Glutamatergic neuron (in vitro differentiated cells): ENCODE measurements at regions not wholly inside any gene's neighbourhood (a gene's known extent, or its start where the extent isn't known, plus 50 kb on each side); places are given as distances from the start of the nearest gene placed in this dataset.

Source experiments
- DNase-seq: peaks from one replicate; pipeline ENCODE4 v3.0.0; 2022
- H3K27ac Mint-ChIP-seq: one replicate; pipeline ENCODE4 v1.8.0; 2020; ENCODE audit warnings: mild to moderate bottlenecking, mixed read lengths, inconsistent platforms; ENCODE audit not compliant: unreplicated experiment
- H3K27me3 Mint-ChIP-seq: one replicate; pipeline ENCODE4 v1.8.0; 2020; ENCODE audit warnings: mild to moderate bottlenecking, moderate library complexity, mixed read lengths, inconsistent platforms; ENCODE audit not compliant: unreplicated experiment
- H3K36me3 Mint-ChIP-seq: one replicate; pipeline ENCODE4 v1.8.0; 2020; ENCODE audit warnings: mild to moderate bottlenecking, mixed read lengths, inconsistent platforms; ENCODE audit not compliant: unreplicated experiment
- H3K4me1 Mint-ChIP-seq: one replicate; pipeline ENCODE4 v1.8.0; 2020; ENCODE audit warnings: mild to moderate bottlenecking, low read depth, mixed read lengths, inconsistent platforms; ENCODE audit not compliant: unreplicated experiment
- H3K4me3 Mint-ChIP-seq: one replicate; pipeline ENCODE4 v1.8.0; 2020; ENCODE audit warnings: mild to moderate bottlenecking, mixed read lengths, inconsistent platforms; ENCODE audit not compliant: unreplicated experiment
- H3K9me3 Mint-ChIP-seq: one replicate; pipeline ENCODE4 v1.8.0; 2020; ENCODE audit warnings: mild to moderate bottlenecking, moderate library complexity, mixed read lengths, inconsistent platforms; ENCODE audit not compliant: unreplicated experiment
- CTCF ChIP-seq: fragments of 200-600 bp; sonication (generic); IDR thresholded peaks from one replicate; pipeline ENCODE4 v1.5.0; 2021; ENCODE audit not compliant: partially characterized antibody, unreplicated experiment

- no peaks in the 10 kb centered on the region for H3K27me3 Mint-ChIP-seq
- DNase-seq, result no peak
- H3K27ac Mint-ChIP-seq, result no peak overlapping the region
- H3K4me3 Mint-ChIP-seq, result no peak overlapping the region
- H3K4me1 Mint-ChIP-seq, result no peaks in the 10 kb centered on the region
- H3K9me3 Mint-ChIP-seq, result no peaks in the 10 kb centered on the region
- TF ChIP-seq CTCF, result no peak
- no peaks in the 10 kb centered on the region for H3K36me3 Mint-ChIP-seq
Observed at GRCh38 chr4:45317739-45318138, 591.4 kb upstream of the GNPDA2 start.

GRCh38 chr4:45317276-45317675 lies 590.9 kb upstream of the GNPDA2 start:
- no peak overlapping the region for H3K4me3 Mint-ChIP-seq
- no peaks in the 10 kb centered on the region for H3K9me3 Mint-ChIP-seq
- TF ChIP-seq CTCF, result no peak
- no peaks in the 10 kb centered on the region for H3K36me3 Mint-ChIP-seq
- no peaks in the 10 kb centered on the region for H3K27me3 Mint-ChIP-seq
- H3K27ac Mint-ChIP-seq, result no peak overlapping the region
- no peak for DNase-seq
- no peaks in the 10 kb centered on the region for H3K4me1 Mint-ChIP-seq

- Mint-ChIP-seq H3K4me3 (no peak overlapping the region), H3K9me3 (no peaks in the 10 kb centered on the region), H3K4me1 (no peaks in the 10 kb centered on the region), H3K27me3 (no peaks in the 10 kb centered on the region), H3K27ac (no peak overlapping the region), H3K36me3 (no peaks in the 10 kb centered on the region)
- no peak for TF ChIP-seq CTCF
- no peak for DNase-seq
Observed at GRCh38 chr4:45316257-45316656, 589.9 kb upstream of the GNPDA2 start.

- Mint-ChIP-seq H3K36me3 (no peaks in the 10 kb centered on the region), H3K4me1 (no peaks in the 10 kb centered on the region)
Observed at GRCh38 chr4:45302828-45303227, 576.5 kb upstream of the GNPDA2 start.

GRCh38 chr4:45294464-45294863 lies 568.1 kb upstream of the GNPDA2 start:
- no peaks in the 10 kb centered on the region for H3K9me3 Mint-ChIP-seq
- peaks cover 3% of the 10 kb centered on the region for H3K27me3 Mint-ChIP-seq
- no peak for TF ChIP-seq CTCF
- H3K4me3 Mint-ChIP-seq, result no peak overlapping the region
- H3K4me1 Mint-ChIP-seq, result no peaks in the 10 kb centered on the region
- H3K36me3 Mint-ChIP-seq, result no peaks in the 10 kb centered on the region
- no peak overlapping the region for H3K27ac Mint-ChIP-seq
- DNase-seq, result no peak

More at GRCh38 chr4:45302828-45303227, 576.5 kb upstream of the GNPDA2 start:
- no peaks in the 10 kb centered on the region for H3K27me3 Mint-ChIP-seq
- no peaks in the 10 kb centered on the region for H3K9me3 Mint-ChIP-seq
- no peak overlapping the region for H3K27ac Mint-ChIP-seq
- no peak for DNase-seq
- no peak for TF ChIP-seq CTCF
- no peak overlapping the region for H3K4me3 Mint-ChIP-seq
